Peyer's patch (tissue), 4 donors: ENCODE measurements at regions not wholly inside any gene's neighbourhood (a gene's known extent, or its start where the extent isn't known, plus 50 kb on each side); places are given as distances from the start of the nearest gene placed in this dataset.

ENCODE experiments used
- CTCF ChIP-seq, 6 experiments: fragments of 450-650 bp in 4 of 6; fragments of 200-600 bp in 2 of 6; sonication (generic) in 1 of 6; IDR thresholded peaks; one replicate each; pipeline ENCODE4 v1.5.1; 2017 to 2019; ENCODE audit warnings: antibody characterized with exemption in 6 of 6, mild to moderate bottlenecking in 3 of 6, moderate library complexity in 1 of 6
- POLR2A ChIP-seq, 2 donors: fragments of 450-650 bp; IDR thresholded peaks; one replicate each; pipeline ENCODE4 v1.5.1; 2017; ENCODE audit warnings: antibody characterized with exemption in 2 of 2, mild to moderate bottlenecking in 2 of 2, moderate library complexity in 2 of 2

GRCh38 chr15:31447931-31448634 lies 121.4 kb downstream of the KLF13 start:
- TF ChIP-seq POLR2A (IDR thresholded peaks at IDR 0.05) (no peak), CTCF (IDR thresholded peaks at IDR 0.05) (no peak)
